GM12892 (cell line): ENCODE measurements at regions not wholly inside any gene's neighbourhood (a gene's known extent, or its start where the extent isn't known, plus 50 kb on each side); places are given as distances from the start of the nearest gene placed in this dataset.

ENCODE experiments used
- DNase-seq: peaks from one replicate; pipeline ENCODE4 v3.0.0; 2011; ENCODE audit not compliant: insufficient read length
- FAIRE-seq: peaks from 2 replicates; lab custom pipeline; 2011; peaks lifted over from hg19 to GRCh38; lab: Jason Lieb, UNC
- POLR2A ChIP-seq: IDR thresholded peaks from 2 replicates; pipeline ENCODE4 v1.6.1; 2011; ENCODE audit warnings: low read depth, low read length, control low read depth
- POLR2AphosphoS5 ChIP-seq: IDR thresholded peaks from 2 replicates; pipeline ENCODE4 v1.6.1; 2011; ENCODE audit warnings: low read depth, low read length, control low read depth
- TAF1 ChIP-seq: IDR thresholded peaks from 2 replicates; pipeline ENCODE4 v1.6.1; 2011; ENCODE audit warnings: low read depth, mild to moderate bottlenecking, control low read depth, low read length, borderline replicate concordance

DNA sequence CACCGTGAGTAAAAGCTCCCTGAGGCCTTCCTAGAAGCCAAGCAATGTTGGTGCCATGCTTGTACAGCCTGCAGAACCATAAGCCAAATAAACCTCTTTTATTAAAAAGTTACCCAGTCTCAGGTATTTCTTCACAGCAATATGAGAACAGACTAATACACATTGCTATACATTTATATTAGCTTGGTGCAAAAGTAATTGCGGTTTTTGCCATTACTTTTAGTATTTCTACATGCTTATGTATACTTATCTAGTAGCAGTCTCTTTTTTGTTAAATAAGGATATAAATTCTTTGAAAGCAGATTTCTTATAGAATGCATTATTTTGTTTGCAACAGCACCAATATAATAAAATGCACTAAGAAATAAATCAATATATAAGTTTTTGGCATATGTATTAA lies 619.6 kb downstream of the FSCB start:
- DNase-seq (no peak), FAIRE-seq (no peak)
- TF ChIP-seq TAF1 (no peak), POLR2A (no peak), POLR2AphosphoS5 (no peak)

DNA sequence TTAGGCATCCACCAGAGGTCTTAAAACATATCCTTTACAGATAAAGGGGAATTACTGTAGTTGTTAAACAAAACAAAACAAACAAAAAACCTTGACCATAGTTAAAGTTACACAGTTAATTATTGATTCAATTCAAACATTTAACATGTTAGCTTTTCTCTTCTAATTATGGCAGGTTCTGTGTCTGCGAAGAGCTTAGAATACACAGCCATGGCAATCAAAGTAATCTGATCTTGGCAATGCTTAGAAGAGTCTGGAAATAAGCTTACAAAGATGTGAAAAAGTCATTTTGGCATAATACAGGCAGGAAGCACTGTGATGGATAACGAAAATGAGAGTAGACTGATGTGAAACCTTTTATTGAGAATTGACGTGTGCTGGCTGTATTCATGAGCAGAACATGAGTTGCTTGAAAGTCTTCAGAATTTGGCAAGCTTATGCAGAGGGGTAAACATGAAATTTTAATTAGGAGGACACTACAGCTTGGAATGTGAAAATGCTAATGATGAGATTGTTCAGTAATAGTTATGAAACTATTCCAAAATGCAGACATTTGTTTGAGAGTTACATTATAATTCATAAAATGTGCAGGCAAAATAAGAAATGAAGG lies 629.6 kb downstream of the FSCB start:
- DNase-seq (no peak), FAIRE-seq (no peak)
- TF ChIP-seq TAF1 (no peak), POLR2AphosphoS5 (no peak), POLR2A (no peak)

DNA sequence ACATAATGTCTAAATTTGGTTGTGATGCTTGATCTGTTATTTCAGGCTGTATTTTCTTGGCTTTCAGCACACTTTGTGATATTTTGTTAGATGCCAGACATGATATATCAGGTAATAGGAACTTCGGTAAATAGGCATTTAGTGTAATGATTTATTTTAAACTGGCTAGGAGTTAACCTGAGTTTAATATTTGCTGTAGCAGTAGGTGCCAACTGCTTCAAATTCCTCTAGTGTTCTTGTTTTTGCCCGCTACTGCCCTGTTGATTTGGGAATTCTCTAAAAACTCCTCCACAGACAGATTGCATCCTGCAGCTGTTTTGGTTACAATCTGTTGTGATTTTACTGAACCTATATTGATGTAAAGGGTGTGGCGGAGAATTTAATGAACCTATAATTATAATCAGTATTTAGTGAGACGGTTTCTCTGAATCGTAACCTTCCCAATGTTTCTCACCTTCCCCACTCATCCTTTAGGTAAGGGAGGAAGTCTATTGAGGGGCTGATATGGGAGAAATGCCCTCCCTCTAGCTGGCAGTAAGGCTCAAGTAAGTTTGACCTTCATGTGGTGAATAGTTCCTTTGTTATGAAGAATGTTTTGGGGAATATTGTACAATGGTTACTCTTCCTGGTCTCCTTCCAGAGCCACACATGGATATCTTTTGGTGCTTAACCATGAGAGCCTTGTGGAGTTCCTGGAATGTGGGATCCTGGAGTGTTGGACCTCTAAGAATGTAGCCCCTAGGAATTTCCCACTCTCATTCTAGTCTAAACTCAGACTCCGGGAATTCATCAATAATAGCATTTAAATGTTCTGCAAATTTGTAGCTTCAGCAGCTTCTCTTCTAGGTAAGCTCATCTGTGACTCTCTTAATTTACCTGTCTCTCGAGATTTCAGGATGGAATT lies 634.1 kb downstream of the FSCB start:
- FAIRE-seq: no peak
- TF ChIP-seq POLR2AphosphoS5: no peak
- TF ChIP-seq POLR2A: no peak
- TF ChIP-seq TAF1: no peak
- no peak for DNase-seq

DNA sequence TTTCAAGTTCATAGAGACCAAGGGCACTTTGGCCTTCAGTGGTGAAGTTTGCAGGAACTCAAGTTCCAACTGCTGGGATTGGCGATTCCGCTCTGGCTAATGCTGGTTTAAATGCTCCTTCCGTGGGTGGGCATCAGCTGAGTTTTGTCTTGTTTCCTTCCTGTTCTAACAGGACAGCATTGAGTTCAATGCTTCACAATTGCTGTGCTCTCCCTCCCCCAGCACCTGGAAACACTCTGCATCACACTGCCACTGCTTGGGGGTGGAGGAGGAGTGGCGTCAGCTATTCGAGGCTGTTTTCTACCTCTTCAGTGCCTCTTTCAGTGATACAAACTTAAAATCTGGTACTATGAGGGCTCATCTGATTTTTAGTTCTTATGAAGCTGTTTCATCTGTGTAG lies 634.9 kb downstream of the FSCB start:
- no peak for FAIRE-seq
- no peak for TF ChIP-seq POLR2AphosphoS5
- TF ChIP-seq POLR2A: no peak
- no peak for TF ChIP-seq TAF1
- no peak for DNase-seq

DNA sequence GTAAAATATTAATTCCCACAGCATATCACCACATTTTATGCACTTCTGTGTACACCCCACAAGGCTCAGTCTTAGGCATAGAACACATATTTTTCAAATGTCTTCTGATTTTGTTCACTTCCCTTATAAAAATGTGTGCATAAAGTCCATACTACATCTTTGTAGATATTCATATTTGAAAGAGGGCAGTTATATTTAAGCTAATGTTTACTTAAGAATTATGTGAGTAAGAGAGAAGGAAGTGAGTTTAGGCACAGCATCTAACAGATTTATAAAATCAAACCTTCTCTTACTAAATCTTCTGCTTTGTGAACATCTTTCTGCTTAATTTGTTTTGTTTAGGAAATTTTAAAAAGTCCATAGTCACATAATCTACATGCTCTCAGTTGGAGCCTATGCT lies 648.1 kb downstream of the FSCB start:
- FAIRE-seq (no peak), DNase-seq (no peak)
- TF ChIP-seq TAF1 (no peak), POLR2AphosphoS5 (no peak), POLR2A (no peak)

DNA sequence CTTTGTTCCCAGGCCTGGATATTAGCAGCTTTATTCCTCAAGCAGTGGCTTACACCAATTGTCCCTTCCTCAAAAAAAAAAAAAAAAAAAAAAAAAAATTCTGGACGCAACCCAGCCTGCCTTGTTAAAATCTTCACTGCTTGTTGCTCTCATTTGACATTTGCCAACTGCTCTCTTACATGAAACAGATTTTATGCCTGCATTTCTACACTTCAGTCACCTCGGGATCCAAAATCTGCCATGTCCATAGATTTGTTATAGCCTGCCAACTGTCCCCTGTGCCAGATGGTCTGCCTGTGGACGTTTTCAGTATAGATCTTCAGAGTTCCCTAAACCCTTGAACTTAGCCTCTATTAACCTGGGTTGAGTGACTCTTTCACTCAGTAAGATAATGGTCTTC lies 651.5 kb downstream of the FSCB start:
- DNase-seq (no peak), FAIRE-seq (no peak)
- TF ChIP-seq POLR2AphosphoS5: no peak
- TF ChIP-seq POLR2A: no peak
- TF ChIP-seq TAF1: no peak

DNA sequence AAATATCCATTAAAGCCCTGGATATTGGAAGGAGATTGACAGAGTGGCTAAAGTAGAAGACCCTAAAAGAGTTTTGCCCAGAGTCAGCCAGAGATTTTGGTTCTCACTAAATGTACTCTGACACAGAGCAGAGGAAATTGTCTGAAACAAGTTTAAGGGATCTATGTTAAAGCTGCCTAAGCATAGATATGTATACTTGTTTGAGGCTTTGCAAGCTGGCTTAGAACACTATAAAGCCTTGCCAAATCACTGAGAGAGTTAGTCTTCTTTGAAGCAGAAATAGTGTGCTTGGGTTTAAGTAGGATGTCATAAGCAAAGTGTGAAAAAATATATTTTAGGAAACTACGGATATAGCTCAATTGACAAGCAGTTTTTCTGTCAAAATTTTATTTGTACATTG lies 653.5 kb downstream of the FSCB start:
- no peak for DNase-seq
- no peak for TF ChIP-seq TAF1
- TF ChIP-seq POLR2A: no peak
- no peak for TF ChIP-seq POLR2AphosphoS5
- no peak for FAIRE-seq

DNA sequence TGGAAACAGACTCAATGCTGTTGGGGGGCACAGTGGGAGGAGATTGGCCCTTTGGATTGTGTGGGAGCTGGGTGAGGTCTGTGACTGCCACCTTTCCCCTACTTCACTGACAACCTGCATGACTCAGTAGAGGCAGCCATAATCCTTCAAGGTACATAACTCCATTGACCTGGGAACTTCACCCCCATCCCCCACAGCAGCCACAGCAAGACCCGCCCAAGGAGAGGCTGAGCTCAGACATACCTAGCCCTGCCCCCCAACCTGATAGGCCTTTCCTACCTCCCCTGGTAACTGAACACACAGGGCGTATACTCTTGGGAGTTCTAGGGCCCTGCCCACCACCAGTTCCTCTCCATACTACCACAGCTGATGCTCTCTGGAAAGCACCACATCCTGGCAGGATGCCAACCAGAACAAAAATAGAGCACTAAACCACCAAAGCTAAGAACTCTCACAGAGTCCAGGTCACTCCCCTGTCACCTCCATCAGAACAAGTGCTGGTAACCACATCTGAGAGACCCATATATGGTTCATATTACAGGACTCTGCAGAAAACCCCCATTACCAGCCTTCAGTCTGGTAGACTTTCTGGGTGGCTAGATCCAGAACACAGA lies 703.9 kb downstream of the FSCB start:
- no peak for DNase-seq
- TF ChIP-seq POLR2A (no peak), TAF1 (no peak), POLR2AphosphoS5 (no peak)
- FAIRE-seq: no peak

DNA sequence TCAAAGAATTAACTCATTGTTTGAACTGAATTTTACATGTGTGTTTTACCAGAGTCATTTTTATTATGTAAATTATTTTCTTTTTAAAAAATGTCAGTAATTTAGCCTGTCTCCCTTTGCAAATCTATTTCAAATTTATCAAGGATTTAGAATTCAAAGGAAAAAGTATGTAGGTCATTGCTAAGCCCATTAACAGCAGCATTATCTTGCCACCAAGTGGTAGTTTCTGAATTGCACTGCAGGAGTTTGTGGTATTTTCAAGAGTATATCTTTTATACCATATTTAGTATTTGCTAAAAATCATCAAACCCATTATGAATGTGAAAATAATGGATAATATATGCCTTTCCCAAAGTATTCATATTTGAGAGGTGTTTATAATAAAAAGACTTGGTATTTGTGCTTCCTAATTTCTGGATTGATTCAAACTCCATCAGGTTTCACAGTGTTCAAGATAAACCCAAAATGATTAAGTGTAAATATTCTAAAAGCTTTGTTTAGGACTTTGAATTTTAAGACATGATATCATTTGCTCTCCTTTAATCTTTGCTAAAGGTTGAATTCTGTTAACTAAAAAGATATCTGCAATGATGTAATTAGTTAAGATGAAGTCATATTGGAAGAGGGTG lies 711.4 kb downstream of the FSCB start:
- DNase-seq: no peak
- FAIRE-seq: no peak
- TF ChIP-seq TAF1: no peak
- no peak for TF ChIP-seq POLR2A
- TF ChIP-seq POLR2AphosphoS5: no peak

DNA sequence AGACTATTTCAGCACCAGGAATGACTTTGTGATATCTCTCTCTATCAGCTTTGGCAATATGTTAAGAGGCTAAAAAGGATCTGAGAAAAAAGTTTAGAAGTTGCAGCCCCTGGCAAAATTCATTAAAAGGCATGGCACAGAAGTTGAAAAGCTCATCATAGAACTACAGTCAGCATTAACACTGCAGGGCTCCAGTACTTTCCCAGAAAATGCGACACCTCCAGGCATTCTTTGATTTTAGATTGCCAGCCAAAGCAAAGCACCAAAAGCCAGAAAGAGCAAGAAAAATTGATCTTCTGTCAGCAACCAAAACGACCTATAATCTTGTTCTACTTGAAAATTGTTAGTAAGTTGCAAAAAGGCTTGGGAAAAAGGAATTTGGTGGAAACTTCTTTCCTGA lies 713.5 kb downstream of the FSCB start:
- FAIRE-seq: no peak
- TF ChIP-seq POLR2A (no peak), POLR2AphosphoS5 (no peak), TAF1 (no peak)

DNA sequence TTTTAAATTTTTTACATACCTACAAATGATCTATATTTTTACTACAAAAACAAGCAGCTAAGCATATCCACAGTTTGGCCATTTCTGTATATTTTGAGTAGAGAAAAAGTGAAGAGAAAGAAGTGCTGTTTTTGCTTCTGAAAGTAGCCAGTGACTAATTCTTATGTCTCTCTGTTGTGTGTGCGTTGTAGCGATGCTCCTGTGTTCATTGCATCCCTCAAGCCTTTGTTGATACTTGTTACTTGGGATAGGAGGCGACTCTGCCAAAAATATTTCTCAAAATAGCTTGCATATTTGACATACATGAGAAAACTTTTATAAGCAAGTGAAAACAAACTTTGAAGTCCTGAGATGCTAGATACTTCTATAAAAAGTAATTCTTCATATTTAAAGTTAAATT lies 714.1 kb downstream of the FSCB start:
- DNase-seq (no peak), FAIRE-seq (no peak)
- TF ChIP-seq POLR2AphosphoS5: no peak
- no peak for TF ChIP-seq TAF1
- TF ChIP-seq POLR2A: no peak

More for the DNA sequence above, 713.5 kb downstream of the FSCB start:
- DNase-seq: no peak
